ENCODE measurements at regions not wholly inside any gene's neighbourhood (a gene's known extent, or its start where the extent isn't known, plus 50 kb on each side); places are given as distances from the start of the nearest gene placed in this dataset.

DNA sequence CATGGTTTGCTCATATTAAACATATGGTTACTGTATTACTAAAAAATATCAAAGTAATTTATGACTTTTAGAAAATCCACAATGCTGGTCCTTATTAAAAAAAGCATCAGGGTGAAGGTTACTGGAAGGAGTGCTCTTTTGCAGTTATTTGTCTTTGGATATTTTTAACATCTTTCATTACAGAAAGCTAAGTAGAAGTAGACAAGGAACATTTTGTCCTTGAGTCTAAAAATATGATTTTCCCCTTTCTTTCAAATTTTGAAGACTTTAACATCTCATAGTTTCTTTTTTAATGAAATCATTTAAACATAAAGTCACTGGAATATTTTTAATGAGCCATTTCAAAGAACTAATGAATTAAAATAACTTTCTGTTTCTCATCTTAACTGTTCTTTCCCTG, 110.1 kb upstream of the TNS3 start:
- no peak for TF ChIP-seq POLR2A (IDR thresholded peaks at IDR 0.05)
- no peak for TF ChIP-seq CTCF (IDR thresholded peaks at IDR 0.05)
